ENCODE measurements at regions not wholly inside any gene's neighbourhood (a gene's known extent, or its start where the extent isn't known, plus 50 kb on each side); places are given as distances from the start of the nearest gene placed in this dataset.
A peak's percentile ranks its signal among the peaks of the same experiment; 100 is the strongest.

GRCh38 chr6:8352335-8352965, 82.9 kb downstream of the SLC35B3 start (continued):
- TF ChIP-seq, protein P1, sequence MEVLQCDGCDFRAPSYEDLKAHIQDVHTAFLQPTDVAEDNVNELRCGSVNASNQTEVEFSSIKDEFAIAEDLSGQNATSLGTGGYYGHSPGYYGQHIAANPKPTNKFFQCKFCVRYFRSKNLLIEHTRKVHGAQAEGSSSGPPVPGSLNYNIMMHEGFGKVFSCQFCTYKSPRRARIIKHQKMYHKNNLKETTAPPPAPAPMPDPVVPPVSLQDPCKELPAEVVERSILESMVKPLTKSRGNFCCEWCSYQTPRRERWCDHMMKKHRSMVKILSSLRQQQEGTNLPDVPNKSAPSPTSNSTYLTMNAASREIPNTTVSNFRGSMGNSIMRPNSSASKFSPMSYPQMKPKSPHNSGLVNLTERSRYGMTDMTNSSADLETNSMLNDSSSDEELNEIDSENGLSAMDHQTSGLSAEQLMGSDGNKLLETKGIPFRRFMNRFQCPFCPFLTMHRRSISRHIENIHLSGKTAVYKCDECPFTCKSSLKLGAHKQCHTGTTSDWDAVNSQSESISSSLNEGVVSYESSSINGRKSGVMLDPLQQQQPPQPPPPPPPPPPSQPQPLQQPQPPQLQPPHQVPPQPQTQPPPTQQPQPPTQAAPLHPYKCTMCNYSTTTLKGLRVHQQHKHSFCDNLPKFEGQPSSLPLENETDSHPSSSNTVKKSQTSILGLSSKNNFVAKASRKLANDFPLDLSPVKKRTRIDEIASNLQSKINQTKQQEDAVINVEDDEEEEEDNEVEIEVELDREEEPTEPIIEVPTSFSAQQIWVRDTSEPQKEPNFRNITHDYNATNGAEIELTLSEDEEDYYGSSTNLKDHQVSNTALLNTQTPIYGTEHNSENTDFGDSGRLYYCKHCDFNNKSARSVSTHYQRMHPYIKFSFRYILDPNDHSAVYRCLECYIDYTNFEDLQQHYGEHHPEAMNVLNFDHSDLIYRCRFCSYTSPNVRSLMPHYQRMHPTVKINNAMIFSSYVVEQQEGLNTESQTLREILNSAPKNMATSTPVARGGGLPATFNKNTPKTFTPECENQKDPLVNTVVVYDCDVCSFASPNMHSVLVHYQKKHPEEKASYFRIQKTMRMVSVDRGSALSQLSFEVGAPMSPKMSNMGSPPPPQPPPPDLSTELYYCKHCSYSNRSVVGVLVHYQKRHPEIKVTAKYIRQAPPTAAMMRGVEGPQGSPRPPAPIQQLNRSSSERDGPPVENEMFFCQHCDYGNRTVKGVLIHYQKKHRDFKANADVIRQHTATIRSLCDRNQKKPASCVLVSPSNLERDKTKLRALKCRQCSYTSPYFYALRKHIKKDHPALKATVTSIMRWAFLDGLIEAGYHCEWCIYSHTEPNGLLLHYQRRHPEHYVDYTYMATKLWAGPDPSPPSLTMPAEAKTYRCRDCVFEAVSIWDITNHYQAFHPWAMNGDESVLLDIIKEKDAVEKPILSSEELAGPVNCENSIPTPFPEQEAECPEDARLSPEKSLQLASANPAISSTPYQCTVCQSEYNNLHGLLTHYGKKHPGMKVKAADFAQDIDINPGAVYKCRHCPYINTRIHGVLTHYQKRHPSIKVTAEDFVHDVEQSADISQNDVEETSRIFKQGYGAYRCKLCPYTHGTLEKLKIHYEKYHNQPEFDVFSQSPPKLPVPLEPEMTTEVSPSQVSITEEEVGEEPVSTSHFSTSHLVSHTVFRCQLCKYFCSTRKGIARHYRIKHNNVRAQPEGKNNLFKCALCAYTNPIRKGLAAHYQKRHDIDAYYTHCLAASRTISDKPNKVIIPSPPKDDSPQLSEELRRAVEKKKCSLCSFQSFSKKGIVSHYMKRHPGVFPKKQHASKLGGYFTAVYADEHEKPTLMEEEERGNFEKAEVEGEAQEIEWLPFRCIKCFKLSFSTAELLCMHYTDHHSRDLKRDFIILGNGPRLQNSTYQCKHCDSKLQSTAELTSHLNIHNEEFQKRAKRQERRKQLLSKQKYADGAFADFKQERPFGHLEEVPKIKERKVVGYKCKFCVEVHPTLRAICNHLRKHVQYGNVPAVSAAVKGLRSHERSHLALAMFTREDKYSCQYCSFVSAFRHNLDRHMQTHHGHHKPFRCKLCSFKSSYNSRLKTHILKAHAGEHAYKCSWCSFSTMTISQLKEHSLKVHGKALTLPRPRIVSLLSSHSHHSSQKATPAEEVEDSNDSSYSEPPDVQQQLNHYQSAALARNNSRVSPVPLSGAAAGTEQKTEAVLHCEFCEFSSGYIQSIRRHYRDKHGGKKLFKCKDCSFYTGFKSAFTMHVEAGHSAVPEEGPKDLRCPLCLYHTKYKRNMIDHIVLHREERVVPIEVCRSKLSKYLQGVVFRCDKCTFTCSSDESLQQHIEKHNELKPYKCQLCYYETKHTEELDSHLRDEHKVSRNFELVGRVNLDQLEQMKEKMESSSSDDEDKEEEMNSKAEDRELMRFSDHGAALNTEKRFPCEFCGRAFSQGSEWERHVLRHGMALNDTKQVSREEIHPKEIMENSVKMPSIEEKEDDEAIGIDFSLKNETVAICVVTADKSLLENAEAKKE (CRISPR knock-in tag; IDR thresholded peaks at IDR 0.05): no peak
- no peak for TF ChIP-seq EZH2 (IDR thresholded peaks at IDR 0.05; ENCODE audit: low read depth, unreplicated experiment)
- TF ChIP-seq ZNF331 (CRISPR knock-in tag; IDR thresholded peaks at IDR 0.05; ENCODE audit: low read depth): no peak
- TF ChIP-seq, protein P2, sequence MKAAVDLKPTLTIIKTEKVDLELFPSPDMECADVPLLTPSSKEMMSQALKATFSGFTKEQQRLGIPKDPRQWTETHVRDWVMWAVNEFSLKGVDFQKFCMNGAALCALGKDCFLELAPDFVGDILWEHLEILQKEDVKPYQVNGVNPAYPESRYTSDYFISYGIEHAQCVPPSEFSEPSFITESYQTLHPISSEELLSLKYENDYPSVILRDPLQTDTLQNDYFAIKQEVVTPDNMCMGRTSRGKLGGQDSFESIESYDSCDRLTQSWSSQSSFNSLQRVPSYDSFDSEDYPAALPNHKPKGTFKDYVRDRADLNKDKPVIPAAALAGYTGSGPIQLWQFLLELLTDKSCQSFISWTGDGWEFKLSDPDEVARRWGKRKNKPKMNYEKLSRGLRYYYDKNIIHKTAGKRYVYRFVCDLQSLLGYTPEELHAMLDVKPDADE (IDR thresholded peaks at IDR 0.05): no peak

DNA sequence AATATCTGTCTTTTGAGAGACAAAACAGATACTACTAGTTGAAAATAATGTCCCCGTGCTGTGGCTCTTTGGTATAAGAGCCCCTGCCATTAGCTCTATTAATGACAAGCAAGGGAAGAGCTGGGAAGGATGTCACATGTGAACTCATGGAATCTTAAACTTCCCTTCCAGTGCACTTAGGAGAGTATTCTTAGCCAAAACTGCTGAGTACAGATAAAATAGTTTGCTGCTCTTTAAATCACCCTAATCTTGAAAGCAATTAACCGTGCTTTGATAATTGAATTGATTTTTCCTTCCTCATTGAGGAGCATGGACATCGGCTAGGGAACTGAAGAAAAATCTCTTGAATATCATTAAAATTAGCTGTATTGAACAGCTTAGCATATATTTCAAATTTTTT, 91.7 kb downstream of the SLC35B3 start:
- Histone ChIP-seq H4K20me1 (replicated peaks; ENCODE audit: insufficient read depth) (no peaks in the 10 kb centered on the region), H3K36me3 (ENCODE audit: insufficient read depth) (no peaks in the 10 kb centered on the region), H3K4me2 (no peak overlapping the region), H3F3A (replicated peaks; ENCODE audit: low read depth) (no peaks in the 10 kb centered on the region), H3K4me3 (no peak overlapping the region), H3K79me2 (replicated peaks; ENCODE audit: insufficient read depth) (no peaks in the 10 kb centered on the region), H3K4me1 (ENCODE audit: insufficient read depth) (no peaks in the 10 kb centered on the region), H3K27ac (ENCODE audit: low read depth) (no peak overlapping the region), H3K27me3 (ENCODE audit: insufficient read depth) (no peaks in the 10 kb centered on the region), H3K9me2 (ENCODE audit: insufficient read depth) (no peaks in the 10 kb centered on the region), H2AFZ (peak overlapping the region; percentile 63; the same call in 1 of the 2 replicates)
- Mint-ChIP-seq H3K27me3 (ENCODE audit: insufficient read depth, low read depth, poor library complexity) (no peaks in the 10 kb centered on the region), H3K4me1 (peaks cover 2% of the 10 kb centered on the region; the same call in 1 of the 3 replicates), H3K4me3 (no peak overlapping the region), H3K9me3 (peaks cover 13% of the 10 kb centered on the region), H3K27ac (no peak overlapping the region), H3K36me3 (ENCODE audit: low read depth) (peaks cover 4% of the 10 kb centered on the region; the same call in 1 of the 3 replicates)
- DNase-seq (ENCODE audit: low spot score) (no peak), ATAC-seq (no peak)
- TF ChIP-seq NANOG (IDR thresholded peaks at IDR 0.05; ENCODE audit: borderline replicate concordance) (no peak), POLR2AphosphoS5 (IDR thresholded peaks at IDR 0.05; ENCODE audit: low read depth) (no peak), EZH2 (IDR thresholded peaks at IDR 0.05; ENCODE audit: low read depth, unreplicated experiment) (no peak), EZH2phosphoT487 (IDR thresholded peaks at IDR 0.05; ENCODE audit: unreplicated experiment) (no peak), ZNF114 (CRISPR knock-in tag; IDR thresholded peaks at IDR 0.05) (no peak), CREB1 (CRISPR knock-in tag; IDR thresholded peaks at IDR 0.05; ENCODE audit: low read depth) (no peak), STAT1 (IDR thresholded peaks at IDR 0.05; ENCODE audit: unreplicated experiment) (no peak)
- TF ChIP-seq, protein P3, sequence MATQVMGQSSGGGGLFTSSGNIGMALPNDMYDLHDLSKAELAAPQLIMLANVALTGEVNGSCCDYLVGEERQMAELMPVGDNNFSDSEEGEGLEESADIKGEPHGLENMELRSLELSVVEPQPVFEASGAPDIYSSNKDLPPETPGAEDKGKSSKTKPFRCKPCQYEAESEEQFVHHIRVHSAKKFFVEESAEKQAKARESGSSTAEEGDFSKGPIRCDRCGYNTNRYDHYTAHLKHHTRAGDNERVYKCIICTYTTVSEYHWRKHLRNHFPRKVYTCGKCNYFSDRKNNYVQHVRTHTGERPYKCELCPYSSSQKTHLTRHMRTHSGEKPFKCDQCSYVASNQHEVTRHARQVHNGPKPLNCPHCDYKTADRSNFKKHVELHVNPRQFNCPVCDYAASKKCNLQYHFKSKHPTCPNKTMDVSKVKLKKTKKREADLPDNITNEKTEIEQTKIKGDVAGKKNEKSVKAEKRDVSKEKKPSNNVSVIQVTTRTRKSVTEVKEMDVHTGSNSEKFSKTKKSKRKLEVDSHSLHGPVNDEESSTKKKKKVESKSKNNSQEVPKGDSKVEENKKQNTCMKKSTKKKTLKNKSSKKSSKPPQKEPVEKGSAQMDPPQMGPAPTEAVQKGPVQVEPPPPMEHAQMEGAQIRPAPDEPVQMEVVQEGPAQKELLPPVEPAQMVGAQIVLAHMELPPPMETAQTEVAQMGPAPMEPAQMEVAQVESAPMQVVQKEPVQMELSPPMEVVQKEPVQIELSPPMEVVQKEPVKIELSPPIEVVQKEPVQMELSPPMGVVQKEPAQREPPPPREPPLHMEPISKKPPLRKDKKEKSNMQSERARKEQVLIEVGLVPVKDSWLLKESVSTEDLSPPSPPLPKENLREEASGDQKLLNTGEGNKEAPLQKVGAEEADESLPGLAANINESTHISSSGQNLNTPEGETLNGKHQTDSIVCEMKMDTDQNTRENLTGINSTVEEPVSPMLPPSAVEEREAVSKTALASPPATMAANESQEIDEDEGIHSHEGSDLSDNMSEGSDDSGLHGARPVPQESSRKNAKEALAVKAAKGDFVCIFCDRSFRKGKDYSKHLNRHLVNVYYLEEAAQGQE (IDR thresholded peaks at IDR 0.05; ENCODE audit: unreplicated experiment): no peak
- TF ChIP-seq, protein P2 (IDR thresholded peaks at IDR 0.05): no peak

All from GM23338 (cell line).